Subcutaneous abdominal adipose tissue (tissue), 5 donors: ENCODE measurements at regions not wholly inside any gene's neighbourhood (a gene's known extent, or its start where the extent isn't known, plus 50 kb on each side); places are given as distances from the start of the nearest gene placed in this dataset.
"Not testable (repeated sequence)": the region's sequence is repeated elsewhere in the genome, so short reads cannot be mapped to it uniquely, and the experiment has no call there.

Experiments
- H3K27ac ChIP-seq: one replicate; pipeline ENCODE4 v1.7.0; 2013; ENCODE audit warnings: low read depth, mild to moderate bottlenecking, inconsistent platforms, low read length, moderate library complexity
- H3K27me3 ChIP-seq, 5 donors: one replicate each; pipeline ENCODE4 v1.7.0; 2013; ENCODE audit warnings: low read length in 5 of 5, inconsistent platforms in 1 of 5; ENCODE audit not compliant: control insufficient read depth in 5 of 5, insufficient read depth in 4 of 5
- H3K36me3 ChIP-seq, 5 donors: one replicate each; pipeline ENCODE4 v1.7.0; 2013; ENCODE audit warnings: low read length in 5 of 5; ENCODE audit not compliant: control insufficient read depth in 5 of 5, insufficient read depth in 5 of 5
- H3K4me1 ChIP-seq, 5 donors: one replicate each; pipeline ENCODE4 v1.7.0; 2013; ENCODE audit warnings: low read length in 5 of 5, mild to moderate bottlenecking in 3 of 5, moderate library complexity in 1 of 5; ENCODE audit not compliant: control insufficient read depth in 5 of 5, insufficient read depth in 5 of 5
- H3K4me3 ChIP-seq, 5 donors: one replicate each; pipeline ENCODE4 v1.7.0; 2013; ENCODE audit warnings: low read length in 5 of 5, low read depth in 1 of 5
- H3K9ac ChIP-seq, 5 donors: one replicate each; pipeline ENCODE4 v1.7.0; 2013; ENCODE audit warnings: low read length in 5 of 5, mild to moderate bottlenecking in 4 of 5, moderate library complexity in 3 of 5
- H3K9me3 ChIP-seq, 5 donors: one replicate each; pipeline ENCODE4 v1.7.0; 2013; ENCODE audit warnings: low read length in 5 of 5; ENCODE audit not compliant: control insufficient read depth in 5 of 5
- donor health status: healthy.
- donor health status: healthy.
- donor health status: healthy.
- donor health status: healthy.
- donor health status: healthy.

- Histone ChIP-seq H3K36me3 (no peaks in the 10 kb centered on the region), H3K27me3 (peaks cover 16 to 41% (median 37%) of the 10 kb centered on the region in 5 donors), H3K4me1 (no peaks in the 10 kb centered on the region), H3K9ac (no peak overlapping the region), H3K4me3 (no peak overlapping the region), H3K9me3 (no peaks in the 10 kb centered on the region), H3K27ac (no peak overlapping the region)
Observed at GRCh38 chr10:100637785-100638184, 102.0 kb downstream of the HIF1AN start.

- not testable (repeated sequence) for H3K9me3 ChIP-seq, H3K36me3 ChIP-seq, H3K4me1 ChIP-seq, H3K9ac ChIP-seq, H3K27ac ChIP-seq, H3K4me3 ChIP-seq
- H3K27me3 ChIP-seq = peaks cover 17 to 45% (median 37%) of the 10 kb centered on the region in 5 donors
Observed at GRCh38 chr10:100638969-100639368, 103.2 kb downstream of the HIF1AN start.

GRCh38 chr10:100642295-100642994 is 102.9 kb upstream of the PAX2 start:
- Histone ChIP-seq H3K36me3 (no peaks in the 10 kb centered on the region), H3K4me3 (no peak overlapping the region), H3K27me3 (peaks cover 24 to 63% (median 52%) of the 10 kb centered on the region in 5 donors), H3K9ac (no peak overlapping the region), H3K9me3 (no peaks in the 10 kb centered on the region), H3K4me1 (no peaks in the 10 kb centered on the region), H3K27ac (no peak overlapping the region)

GRCh38 chr10:100645091-100645490 is 100.3 kb upstream of the PAX2 start:
- Histone ChIP-seq H3K4me1 (no peaks in the 10 kb centered on the region), H3K9me3 (no peaks in the 10 kb centered on the region), H3K4me3 (no peak overlapping the region), H3K9ac (no peak overlapping the region), H3K27ac (no peak overlapping the region), H3K27me3 (peaks cover 15 to 47% (median 41%) of the 10 kb centered on the region in 5 donors), H3K36me3 (no peaks in the 10 kb centered on the region)

GRCh38 chr10:100645613-100646392 is 99.6 kb upstream of the PAX2 start:
- H3K9ac ChIP-seq = no peak overlapping the region
- no peak overlapping the region for H3K4me3 ChIP-seq
- peaks cover 15 to 50% (median 43%) of the 10 kb centered on the region in 5 donors for H3K27me3 ChIP-seq
- no peaks in the 10 kb centered on the region for H3K36me3 ChIP-seq
- no peak overlapping the region for H3K27ac ChIP-seq
- no peaks in the 10 kb centered on the region for H3K9me3 ChIP-seq
- H3K4me1 ChIP-seq = no peaks in the 10 kb centered on the region

GRCh38 chr10:100647928-100648327 is 97.5 kb upstream of the PAX2 start:
- no peak overlapping the region for H3K27ac ChIP-seq
- H3K9ac ChIP-seq = no peak overlapping the region
- H3K4me3 ChIP-seq = no peak overlapping the region
- no peaks in the 10 kb centered on the region for H3K9me3 ChIP-seq
- H3K4me1 ChIP-seq = no peaks in the 10 kb centered on the region
- H3K27me3 ChIP-seq = peaks cover 20 to 46% (median 44%) of the 10 kb centered on the region in 5 donors
- H3K36me3 ChIP-seq = no peaks in the 10 kb centered on the region

GRCh38 chr10:100650693-100651092 is 94.7 kb upstream of the PAX2 start:
- H3K36me3 ChIP-seq = no peaks in the 10 kb centered on the region
- peaks cover 0 to 21% (median 9%) of the 10 kb centered on the region in 5 donors for H3K4me1 ChIP-seq
- H3K27ac ChIP-seq = no peak overlapping the region
- peaks cover 30 to 56% (median 52%) of the 10 kb centered on the region in 5 donors for H3K27me3 ChIP-seq
- no peaks in the 10 kb centered on the region for H3K9me3 ChIP-seq
- no peak overlapping the region for H3K4me3 ChIP-seq
- H3K9ac ChIP-seq = no peak overlapping the region

- not testable (repeated sequence) for H3K9me3 ChIP-seq, H3K36me3 ChIP-seq, H3K4me3 ChIP-seq, H3K27ac ChIP-seq, H3K9ac ChIP-seq
- Histone ChIP-seq H3K4me1 (peaks cover 0 to 25% (median 13%) of the 10 kb centered on the region in 5 donors), H3K27me3 (peaks cover 32 to 60% (median 56%) of the 10 kb centered on the region in 5 donors)
Observed at GRCh38 chr10:100651099-100651498, 94.3 kb upstream of the PAX2 start.

- no peak overlapping the region for H3K4me3 ChIP-seq
- no peaks in the 10 kb centered on the region for H3K36me3 ChIP-seq
- H3K9ac ChIP-seq = no peak overlapping the region
- peaks cover 33 to 56% (median 49%) of the 10 kb centered on the region in 5 donors for H3K27me3 ChIP-seq
- peaks cover 0 to 26% (median 14%) of the 10 kb centered on the region in 5 donors for H3K4me1 ChIP-seq
- H3K9me3 ChIP-seq = no peaks in the 10 kb centered on the region
- no peak overlapping the region for H3K27ac ChIP-seq
Observed at GRCh38 chr10:100651916-100652315, 93.5 kb upstream of the PAX2 start.

- peaks cover 0 to 26% (median 14%) of the 10 kb centered on the region in 5 donors for H3K4me1 ChIP-seq
- no peaks in the 10 kb centered on the region for H3K36me3 ChIP-seq
- H3K27ac ChIP-seq = no peak overlapping the region
- peaks cover 39 to 59% (median 51%) of the 10 kb centered on the region in 5 donors for H3K27me3 ChIP-seq
- no peak overlapping the region for H3K9ac ChIP-seq
- no peak overlapping the region for H3K4me3 ChIP-seq
- no peaks in the 10 kb centered on the region for H3K9me3 ChIP-seq
Observed at GRCh38 chr10:100652406-100653135, 92.8 kb upstream of the PAX2 start.
